ENCODE measurements at regions not wholly inside any gene's neighbourhood (a gene's known extent, or its start where the extent isn't known, plus 50 kb on each side); places are given as distances from the start of the nearest gene placed in this dataset.
A peak's percentile ranks its signal among the peaks of the same experiment; 100 is the strongest.
"Not testable (repeated sequence)": the region's sequence is repeated elsewhere in the genome, so short reads cannot be mapped to it uniquely, and the experiment has no call there.

DNA sequence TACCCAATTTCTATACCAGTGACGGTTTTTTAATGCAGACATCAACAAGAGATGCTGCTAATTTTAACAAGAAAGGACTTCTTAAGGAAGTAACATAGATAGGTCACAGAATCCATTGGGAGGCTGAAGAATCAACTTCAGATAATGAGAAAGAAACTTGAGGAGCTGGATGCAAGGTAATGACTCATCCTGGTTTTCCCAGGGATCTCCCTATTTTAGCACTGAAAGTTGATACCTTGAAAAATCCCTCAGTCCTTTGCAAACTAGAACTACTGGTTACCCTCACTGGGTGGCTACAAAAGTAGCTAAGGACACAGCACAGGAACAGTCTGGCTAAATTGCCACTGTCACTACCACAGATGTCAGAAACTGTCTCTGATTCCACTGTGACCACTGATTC is 561.9 kb downstream of the FLRT2 start:
- no peak for DNase-seq

DNA sequence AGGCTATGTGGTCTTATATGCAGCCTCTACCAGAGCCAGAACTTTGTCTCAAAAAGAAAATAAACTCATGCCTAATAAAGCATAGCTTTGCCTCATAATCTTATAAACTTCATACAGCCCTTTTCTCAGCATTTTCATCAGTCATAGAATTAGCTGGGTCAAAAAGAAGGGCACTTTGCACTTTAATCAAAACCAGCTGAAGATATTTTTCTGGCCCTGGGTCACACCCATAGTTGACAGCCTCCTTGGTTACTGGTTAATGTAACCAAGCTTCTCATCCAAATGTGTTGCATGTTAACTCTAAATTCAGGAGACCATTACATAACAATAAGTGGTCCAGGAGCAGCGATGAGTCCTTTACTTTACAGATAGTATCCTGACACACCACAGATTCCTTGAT is 558.2 kb downstream of the FLRT2 start:
- DNase-seq: no peak

GRCh38 chr14:86087377-86087776 is 557.4 kb downstream of the FLRT2 start:
- DNase-seq: no peak

DNA sequence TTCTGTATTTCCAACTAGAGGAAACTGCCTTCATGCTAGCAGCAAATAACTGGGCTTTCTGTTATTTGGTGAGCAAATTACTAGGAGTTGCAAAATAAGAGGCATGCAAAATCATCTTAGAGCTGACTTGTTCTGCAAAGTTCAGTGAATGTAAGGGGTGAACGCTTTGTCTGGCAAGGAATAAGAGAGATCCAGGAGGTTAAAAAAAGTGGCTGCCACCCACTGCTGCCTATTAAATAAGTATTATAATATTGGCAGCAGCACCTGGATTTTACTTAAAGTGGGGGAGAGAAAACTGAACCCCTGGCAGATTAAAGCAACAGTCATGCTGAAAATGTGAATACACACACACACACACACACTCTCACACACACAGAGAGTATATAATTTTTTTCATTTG is 557.0 kb downstream of the FLRT2 start:
- no peak for DNase-seq

DNA sequence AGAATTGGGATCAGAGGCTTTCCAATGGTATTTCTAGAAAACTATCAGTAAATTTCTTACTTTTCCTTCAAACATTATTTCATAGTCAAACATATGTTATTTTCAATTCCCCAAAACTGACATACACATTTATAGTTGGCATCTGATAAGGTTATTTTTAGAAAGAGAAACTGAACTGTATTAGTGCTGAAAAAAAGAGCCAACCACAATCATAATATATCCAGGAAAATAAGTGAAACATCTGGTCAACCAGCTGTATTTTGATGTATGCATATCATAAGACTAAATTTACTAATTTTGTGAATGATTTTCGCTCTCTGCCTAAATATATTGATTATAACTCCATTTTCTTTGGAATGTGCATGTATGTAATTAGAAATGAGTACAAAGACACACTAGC is 554.2 kb downstream of the FLRT2 start:
- no peak for DNase-seq

DNA sequence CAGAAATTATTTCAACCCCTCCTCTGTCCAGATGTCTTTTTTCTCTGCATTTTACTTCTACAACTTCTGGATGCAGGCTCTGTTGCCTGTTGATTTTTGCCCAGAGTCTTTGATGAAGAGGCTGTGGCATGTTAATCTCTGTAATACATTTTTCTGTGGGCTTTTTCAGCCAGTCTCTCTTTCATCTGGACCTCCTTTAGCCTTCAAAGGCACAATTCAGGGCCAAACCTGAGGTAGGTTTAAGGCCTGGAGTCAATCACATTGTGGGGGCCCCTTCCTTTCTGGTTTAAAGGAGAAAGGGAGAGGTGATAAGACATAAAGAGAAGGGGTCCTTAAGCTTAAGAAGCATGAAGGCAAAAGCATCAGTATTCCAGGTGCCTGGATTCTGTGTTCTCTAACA is 553.7 kb downstream of the FLRT2 start:
- DNase-seq: no peak

- DNase-seq: no peak
Observed at GRCh38 chr14:86072116-86072894, 542.4 kb downstream of the FLRT2 start.

DNA sequence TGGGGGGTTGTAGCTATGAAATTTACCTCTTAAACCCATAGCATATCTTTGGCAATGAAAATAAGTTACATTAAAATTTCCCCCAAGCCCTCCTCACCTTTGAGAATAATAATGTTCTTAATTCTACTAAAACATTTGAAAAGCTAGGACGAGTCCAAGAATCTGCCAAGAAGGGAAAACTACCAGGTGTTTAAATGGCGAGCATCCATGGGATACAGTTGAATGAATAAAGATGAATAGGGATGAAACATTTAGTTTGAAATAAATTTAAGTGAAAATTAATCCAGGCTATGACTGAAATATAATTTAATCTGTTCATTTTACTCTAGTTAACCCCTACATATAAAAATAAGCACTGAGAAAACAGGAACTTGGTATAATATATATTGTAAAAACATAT is 536.7 kb downstream of the FLRT2 start:
- no peak for DNase-seq

GRCh38 chr14:86065407-86065806 is 535.5 kb downstream of the FLRT2 start:
- DNase-seq: no peak

DNA sequence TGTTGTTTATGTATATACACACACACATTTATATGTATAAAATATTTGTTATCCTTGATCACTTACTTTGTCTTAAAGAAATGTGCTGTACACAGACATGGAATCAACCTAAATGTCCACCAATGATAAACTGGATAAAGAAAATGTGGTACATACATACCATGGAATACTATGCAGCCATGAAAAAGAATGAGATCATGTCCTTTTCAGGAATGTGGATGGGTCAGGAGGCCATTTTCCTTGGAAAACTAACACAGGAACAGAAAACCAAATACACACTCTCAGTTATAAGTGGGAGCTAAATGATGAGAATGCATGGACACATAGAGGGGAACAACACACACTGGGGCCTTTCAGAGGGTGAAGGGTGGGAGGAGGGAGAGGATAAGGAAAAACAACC is 534.7 kb downstream of the FLRT2 start:
- DNase-seq: not testable (repeated sequence)

GRCh38 chr14:86057018-86057667 is 527.2 kb downstream of the FLRT2 start:
- DNase-seq: peak; percentile 18

GRCh38 chr14:86055512-86056075 is 525.6 kb downstream of the FLRT2 start:
- DNase-seq: no peak

DNA sequence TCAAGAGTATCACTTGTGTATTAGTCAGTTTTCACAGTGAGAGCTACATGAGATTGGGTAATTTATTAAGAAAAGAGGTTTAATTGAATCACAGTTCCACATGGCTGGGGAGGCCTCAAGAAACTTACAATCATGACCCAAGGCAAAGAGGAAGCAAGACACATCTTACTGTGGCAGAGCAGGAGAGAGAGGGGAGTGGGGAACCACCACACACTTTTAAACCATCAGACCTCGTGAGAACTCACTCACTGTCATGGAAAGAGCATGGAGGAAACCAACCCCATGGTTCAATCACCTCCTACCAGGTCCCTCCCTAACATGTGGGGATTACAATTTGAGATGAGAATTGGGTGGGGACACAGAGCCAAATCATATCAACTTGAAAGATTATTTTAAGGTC is 522.9 kb downstream of the FLRT2 start:
- no peak for DNase-seq

DNA sequence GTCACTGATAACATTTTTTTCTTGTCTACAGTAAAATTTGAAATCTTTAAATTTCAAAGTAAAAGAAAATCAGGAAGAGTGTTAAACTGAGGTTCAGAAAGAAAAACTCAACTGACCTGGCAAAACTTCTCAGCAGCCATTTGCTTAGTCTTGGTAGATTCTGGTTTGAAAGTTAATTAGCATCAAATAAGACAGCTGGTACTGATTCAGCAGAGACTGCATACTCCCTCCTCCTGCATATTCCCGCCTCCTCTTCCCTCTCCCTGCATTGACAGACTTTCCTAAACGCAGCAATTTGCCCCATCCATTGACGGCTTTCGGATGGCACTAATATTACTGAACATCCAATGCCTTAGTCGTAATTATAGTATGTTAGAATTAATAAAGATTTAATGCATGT is 520.8 kb downstream of the FLRT2 start:
- no peak for DNase-seq

GRCh38 chr14:86050072-86050683 is 520.2 kb downstream of the FLRT2 start:
- no peak for DNase-seq

DNA sequence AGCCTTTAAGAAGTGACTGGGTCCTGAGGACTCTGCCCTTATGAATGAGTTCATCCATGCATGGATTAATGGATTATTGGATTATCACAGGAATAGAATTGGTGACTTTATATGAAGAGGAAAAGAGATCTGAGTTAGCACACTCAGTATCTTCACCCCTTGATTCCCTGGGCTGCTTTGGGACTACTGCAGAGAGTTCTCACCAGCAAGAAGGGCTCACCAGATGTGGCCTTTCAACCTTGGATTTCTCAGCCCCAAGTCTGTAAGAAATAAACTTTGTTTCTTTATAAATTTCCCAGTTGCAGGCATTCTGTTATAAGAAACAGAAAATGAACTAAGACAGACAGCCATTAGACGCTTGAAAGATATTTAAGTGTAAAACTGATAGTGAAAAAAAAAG is 509.2 kb downstream of the FLRT2 start:
- DNase-seq: no peak

DNA sequence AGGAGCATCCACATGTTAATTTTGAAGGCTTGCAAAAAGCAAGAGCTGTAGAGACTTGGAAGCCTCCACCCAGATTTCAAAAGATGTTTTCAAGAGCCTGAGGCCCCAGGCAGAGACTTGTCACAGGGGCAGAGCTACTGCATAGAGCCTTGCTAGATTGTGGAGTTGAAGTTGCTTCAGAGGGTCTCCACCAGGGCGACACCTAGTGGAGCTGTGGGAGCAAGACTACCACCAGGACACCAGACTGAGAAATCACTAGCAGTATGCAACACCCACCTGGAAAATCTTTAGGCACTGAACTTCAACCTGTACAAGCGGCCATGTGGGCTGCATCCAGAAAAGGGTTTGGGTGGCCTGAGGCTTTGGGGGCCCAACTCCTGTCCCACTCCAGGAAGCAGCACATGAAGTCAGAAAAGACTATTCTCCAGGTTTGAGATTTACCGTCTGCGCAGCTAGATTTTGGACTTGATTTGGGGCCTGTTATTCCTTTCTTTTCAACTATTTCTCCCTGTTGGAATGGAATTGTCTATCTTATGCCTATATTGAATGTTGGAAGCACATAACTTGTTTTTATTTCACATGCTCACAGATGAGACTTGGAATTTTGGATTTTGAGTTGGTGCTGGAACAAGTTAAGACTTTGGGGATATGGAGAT is 508.6 kb downstream of the FLRT2 start:
- DNase-seq: peak; percentile 33

- no peak for DNase-seq
Observed at GRCh38 chr14:86035882-86036281, 505.9 kb downstream of the FLRT2 start.

DNA sequence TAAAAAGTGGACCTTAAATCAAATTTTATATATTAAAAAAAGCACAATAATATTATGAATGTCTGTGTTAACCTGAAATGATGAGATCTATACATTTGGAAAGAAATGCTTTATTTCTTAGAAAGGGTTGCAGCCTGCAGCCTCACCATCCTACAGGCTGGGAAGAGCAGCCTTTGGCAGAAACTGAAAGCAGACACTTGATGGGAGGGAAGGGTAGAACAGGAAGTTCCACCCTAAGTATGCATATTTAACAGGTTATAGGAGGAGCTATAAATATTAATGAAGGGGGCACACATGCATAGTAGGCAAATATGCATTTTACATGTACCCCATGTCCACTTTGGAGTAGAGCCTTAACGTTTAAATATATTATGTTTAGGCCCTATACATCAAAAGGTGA is 498.0 kb downstream of the FLRT2 start:
- no peak for DNase-seq

- no peak for DNase-seq
Observed at GRCh38 chr14:86027144-86027543, 497.2 kb downstream of the FLRT2 start.

DNA sequence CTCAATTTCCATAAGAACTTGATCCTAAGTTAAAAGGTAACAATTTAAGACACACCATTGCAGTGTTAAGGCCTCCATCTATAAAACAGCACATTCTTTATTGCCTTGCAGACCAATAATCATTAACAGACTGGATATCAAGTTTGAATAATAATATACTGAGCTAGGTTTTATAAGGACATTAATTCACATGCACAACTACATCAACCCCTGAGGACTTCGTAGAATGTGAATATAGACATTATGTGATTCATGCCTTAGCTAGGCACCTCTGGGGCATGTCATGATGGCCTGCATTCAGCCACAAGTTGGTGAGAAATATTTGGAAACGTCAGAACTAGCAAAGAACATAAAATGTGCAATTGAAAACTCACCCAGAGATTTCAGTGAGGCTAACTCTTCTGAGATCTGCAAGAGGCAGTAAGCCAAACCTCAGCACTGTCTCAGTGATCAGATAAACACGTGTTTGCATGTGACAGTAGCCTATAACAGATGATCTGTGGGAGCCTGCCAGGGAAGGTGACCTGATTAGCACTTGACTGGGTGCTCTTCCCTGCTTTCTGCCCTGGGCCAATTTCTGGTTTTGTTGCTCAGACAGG is 492.2 kb downstream of the FLRT2 start:
- DNase-seq: no peak

- DNase-seq: no peak
Observed at GRCh38 chr14:86020841-86021240, 490.9 kb downstream of the FLRT2 start.

DNA sequence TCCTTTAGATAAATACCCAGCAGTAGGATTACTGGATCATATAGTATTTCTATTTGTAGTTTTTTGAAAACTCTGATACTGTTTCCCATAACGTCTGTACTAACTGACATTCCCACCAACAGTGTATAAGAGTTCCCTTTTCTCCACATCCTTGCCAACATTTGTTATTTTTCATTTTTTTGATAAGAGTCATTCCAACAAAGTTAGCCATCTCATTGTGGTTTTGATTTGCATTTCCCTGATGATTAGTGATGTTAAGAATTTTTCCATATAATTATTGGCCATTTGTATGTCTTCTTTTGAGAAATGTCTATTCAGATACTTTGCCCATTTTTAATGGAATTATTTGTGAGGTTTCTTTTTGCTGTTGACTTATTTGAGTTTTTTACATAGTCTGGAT is 486.0 kb downstream of the FLRT2 start:
- no peak for DNase-seq

All from stimulated activated CD4-positive, alpha-beta T cell treated with anti-CD3 and anti-CD28 coated beads, Interleukin-4, amount 100 ng/mL, for 1 hour (primary cell).